HS-5 (cell line): ENCODE measurements at regions not wholly inside any gene's neighbourhood (a gene's known extent, or its start where the extent isn't known, plus 50 kb on each side); places are given as distances from the start of the nearest gene placed in this dataset.
"Not testable (repeated sequence)": the region's sequence is repeated elsewhere in the genome, so short reads cannot be mapped to it uniquely, and the experiment has no call there.

Source experiments
- DNase-seq: peaks from one replicate; pipeline ENCODE4 v3.0.0-alpha.2; 2012; ENCODE audit warnings: low read depth

GRCh38 chr5:82952326-82952725 is 124.9 kb downstream of the TMEM167A start:
- no peak for DNase-seq

- not testable (repeated sequence) for DNase-seq
These were observed 132.9 kb downstream of the TMEM167A start for GRCh38 chr5:82944267-82944666.

GRCh38 chr5:82942083-82942881 is 134.9 kb downstream of the TMEM167A start:
- no peak for DNase-seq

- no peak for DNase-seq
These were observed 138.1 kb downstream of the TMEM167A start for GRCh38 chr5:82938901-82939725.

- DNase-seq: not testable (repeated sequence)
These were observed 144.5 kb downstream of the TMEM167A start for GRCh38 chr5:82932473-82933220.

- no peak for DNase-seq
These were observed 146.1 kb downstream of the TMEM167A start for GRCh38 chr5:82931110-82931509.

GRCh38 chr5:82925061-82925411 is 152.2 kb downstream of the TMEM167A start:
- no peak for DNase-seq

- no peak for DNase-seq
These were observed 152.8 kb downstream of the TMEM167A start for GRCh38 chr5:82924226-82925060.

- DNase-seq: no peak
These were observed 155.0 kb downstream of the TMEM167A start for GRCh38 chr5:82922086-82922734.

- DNase-seq: no peak
These were observed 158.7 kb downstream of the TMEM167A start for GRCh38 chr5:82918311-82919031.

- no peak for DNase-seq
These were observed 159.6 kb downstream of the TMEM167A start for GRCh38 chr5:82917584-82917983.

GRCh38 chr5:82913971-82914370 is 163.2 kb downstream of the TMEM167A start:
- DNase-seq: no peak

- no peak for DNase-seq
These were observed 164.7 kb downstream of the TMEM167A start for GRCh38 chr5:82912462-82912861.

GRCh38 chr5:82911910-82912309 is 165.3 kb downstream of the TMEM167A start:
- no peak for DNase-seq

GRCh38 chr5:82910905-82911304 is 166.3 kb downstream of the TMEM167A start:
- no peak for DNase-seq

GRCh38 chr5:82910491-82910890 is 166.7 kb downstream of the TMEM167A start:
- no peak for DNase-seq

- DNase-seq: no peak
These were observed 167.4 kb downstream of the TMEM167A start for GRCh38 chr5:82909771-82910170.

GRCh38 chr5:82905986-82906385 is 171.2 kb downstream of the TMEM167A start:
- no peak for DNase-seq

GRCh38 chr5:82901281-82901888 is 175.8 kb downstream of the TMEM167A start:
- no peak for DNase-seq

GRCh38 chr5:82894716-82895115 is 182.5 kb downstream of the TMEM167A start:
- DNase-seq: no peak
